ENCODE measurements at regions not wholly inside any gene's neighbourhood (a gene's known extent, or its start where the extent isn't known, plus 50 kb on each side); places are given as distances from the start of the nearest gene placed in this dataset.
"Not testable (repeated sequence)": the region's sequence is repeated elsewhere in the genome, so short reads cannot be mapped to it uniquely, and the experiment has no call there.

GRCh38 chr2:4053769-4054493 is 350.6 kb downstream of the DCDC2C start:
- DNase-seq: no peak

GRCh38 chr2:4066217-4066616 is 362.8 kb downstream of the DCDC2C start:
- DNase-seq: no peak

- no peak for DNase-seq
These were observed 369.7 kb downstream of the DCDC2C start for GRCh38 chr2:4073026-4073569.

DNA sequence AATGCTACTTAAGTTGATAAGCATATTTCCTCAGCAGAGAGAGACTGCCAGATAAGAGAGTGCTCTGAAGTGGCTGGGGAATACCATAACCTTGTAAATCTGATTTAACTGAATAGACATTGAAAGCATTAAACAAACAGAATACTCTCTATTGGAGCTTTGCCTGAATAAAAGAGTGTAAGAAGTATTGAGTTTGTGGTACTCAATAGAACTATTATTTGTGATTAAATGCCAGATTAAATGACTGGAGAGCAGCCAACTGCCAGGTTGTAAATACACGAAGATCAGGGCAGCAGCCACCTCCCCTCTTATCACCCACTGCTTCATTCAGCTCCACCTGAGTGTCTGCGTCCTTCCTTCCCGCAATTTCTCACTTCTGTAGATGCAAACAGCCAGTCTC is 373.6 kb downstream of the DCDC2C start:
- DNase-seq: no peak

DNA sequence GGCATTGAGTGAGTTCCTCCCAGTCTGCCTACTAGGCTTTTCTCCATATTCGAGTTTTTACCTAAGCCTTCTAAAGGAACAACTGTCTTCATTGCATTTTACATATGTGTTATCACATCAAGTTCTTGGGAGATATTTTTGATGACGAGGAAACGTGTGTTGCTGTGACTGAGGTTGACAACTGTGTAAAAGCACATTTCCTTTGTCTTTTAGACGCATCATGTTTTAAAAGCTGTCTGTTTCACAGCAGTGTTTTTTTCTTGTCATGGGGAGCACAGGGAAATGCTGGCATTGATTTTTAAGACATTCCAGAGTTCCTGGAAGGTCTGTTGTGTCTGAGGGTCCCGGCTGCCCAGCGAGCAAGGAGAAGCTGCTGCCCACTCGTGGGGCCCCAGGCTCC is 381.8 kb downstream of the DCDC2C start:
- DNase-seq: no peak

GRCh38 chr2:4090668-4091630 is 387.6 kb downstream of the DCDC2C start:
- no peak for DNase-seq

GRCh38 chr2:4091869-4092268 is 388.5 kb downstream of the DCDC2C start:
- no peak for DNase-seq

GRCh38 chr2:4094743-4095142 is 391.4 kb downstream of the DCDC2C start:
- DNase-seq: no peak

DNA sequence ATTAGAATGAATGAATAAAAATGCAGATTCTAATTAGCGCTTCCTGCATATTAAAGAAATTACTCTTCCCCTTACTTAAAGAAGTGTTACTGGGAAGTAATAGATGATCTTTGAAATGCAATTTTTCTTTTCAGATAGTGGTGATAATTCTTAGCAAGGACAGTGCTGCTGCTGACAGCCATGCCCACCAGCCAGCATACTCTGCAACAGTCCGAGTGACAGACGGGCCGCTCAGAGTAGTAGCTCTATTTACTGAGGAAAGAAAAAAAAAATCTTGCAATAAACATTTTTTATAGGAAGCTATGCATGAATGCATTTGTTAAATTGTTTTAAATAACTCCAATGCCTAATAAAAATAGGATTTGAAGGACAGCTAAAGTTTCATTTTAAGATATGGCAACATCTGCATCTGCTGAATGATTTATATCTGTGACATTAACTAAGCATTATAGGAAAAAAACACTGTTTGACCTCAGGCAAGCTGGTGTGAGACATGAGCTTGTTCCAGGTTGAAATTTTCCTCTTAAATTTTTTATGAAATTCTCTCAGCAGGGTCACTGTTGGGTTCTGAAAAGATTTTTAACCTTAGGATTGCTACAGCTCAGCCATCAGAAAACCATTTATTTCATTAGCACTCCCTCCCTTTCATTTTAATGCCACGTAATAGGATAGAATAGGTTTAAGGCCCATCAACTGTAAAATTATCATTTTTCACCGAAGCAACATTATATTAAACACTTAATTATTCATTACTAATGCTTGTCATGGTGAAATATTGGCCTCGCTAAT is 393.8 kb downstream of the DCDC2C start:
- DNase-seq: no peak

DNA sequence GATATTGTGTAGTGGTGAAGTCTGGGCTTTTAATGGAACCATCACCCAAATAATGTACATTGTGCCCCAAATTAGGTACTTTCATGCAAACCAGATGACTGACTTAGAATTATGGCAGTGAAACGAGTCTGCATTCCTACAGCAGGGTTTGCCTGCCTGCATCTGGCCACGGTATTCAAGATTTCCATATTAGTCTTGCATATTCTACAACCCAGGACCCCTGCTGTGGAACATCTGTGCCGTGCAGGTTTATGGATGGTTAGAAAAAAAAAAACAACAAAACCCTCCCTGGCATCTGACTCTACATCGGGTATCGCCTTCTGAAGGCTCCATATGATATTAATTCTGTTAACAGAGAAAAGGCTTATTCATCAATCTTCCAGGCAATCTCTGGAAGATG is 394.8 kb downstream of the DCDC2C start:
- no peak for DNase-seq

- no peak for DNase-seq
These were observed 398.6 kb downstream of the DCDC2C start for GRCh38 chr2:4101936-4102335.

GRCh38 chr2:4107179-4107578 is 403.8 kb downstream of the DCDC2C start:
- DNase-seq: no peak

- no peak for DNase-seq
These were observed 406.9 kb downstream of the DCDC2C start for GRCh38 chr2:4110273-4110672.

DNA sequence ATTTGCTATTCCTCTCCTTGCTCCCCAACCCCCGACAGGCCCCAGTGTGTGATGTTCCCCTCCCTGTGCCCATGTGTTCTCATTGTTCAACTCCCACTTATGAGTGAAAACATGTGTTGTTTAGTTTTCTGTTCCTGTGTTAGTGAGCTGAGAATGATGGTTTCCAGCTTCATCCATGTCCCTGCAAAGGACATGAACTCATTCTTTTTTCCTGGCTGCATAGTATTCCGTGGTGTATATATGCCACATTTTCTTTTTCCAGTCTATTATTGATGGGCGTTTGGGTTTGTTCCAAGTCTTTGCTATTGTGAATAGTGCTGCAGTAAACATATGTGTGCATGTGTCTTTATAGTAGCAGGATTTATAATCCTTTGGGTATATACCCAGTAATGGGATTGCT is 412.1 kb downstream of the DCDC2C start:
- DNase-seq: not testable (repeated sequence)

- no peak for DNase-seq
These were observed 419.4 kb downstream of the DCDC2C start for GRCh38 chr2:4122726-4123125.

GRCh38 chr2:4130651-4131050 is 427.3 kb downstream of the DCDC2C start:
- no peak for DNase-seq

GRCh38 chr2:4134551-4135550 is 431.5 kb downstream of the DCDC2C start:
- DNase-seq: no peak

DNA sequence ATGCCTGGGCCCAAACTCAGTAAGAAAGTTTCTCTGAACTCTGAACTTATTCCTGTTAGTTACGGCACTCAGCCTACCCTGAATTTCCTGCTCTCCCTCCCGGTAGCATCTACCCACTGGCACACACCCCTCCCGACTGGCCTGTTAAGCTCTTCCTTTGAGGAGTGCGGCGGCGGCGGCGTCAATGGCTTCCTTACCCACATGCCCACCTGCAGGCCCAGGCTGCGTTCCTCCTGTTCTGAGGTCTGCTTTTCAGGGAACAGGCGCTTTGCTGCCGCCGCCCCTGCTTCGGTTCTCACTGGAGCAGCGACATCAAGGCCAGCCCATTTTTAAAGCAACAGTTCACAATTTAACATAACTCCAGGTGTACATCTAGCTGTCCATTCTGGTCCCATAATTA is 432.4 kb downstream of the DCDC2C start:
- no peak for DNase-seq

DNA sequence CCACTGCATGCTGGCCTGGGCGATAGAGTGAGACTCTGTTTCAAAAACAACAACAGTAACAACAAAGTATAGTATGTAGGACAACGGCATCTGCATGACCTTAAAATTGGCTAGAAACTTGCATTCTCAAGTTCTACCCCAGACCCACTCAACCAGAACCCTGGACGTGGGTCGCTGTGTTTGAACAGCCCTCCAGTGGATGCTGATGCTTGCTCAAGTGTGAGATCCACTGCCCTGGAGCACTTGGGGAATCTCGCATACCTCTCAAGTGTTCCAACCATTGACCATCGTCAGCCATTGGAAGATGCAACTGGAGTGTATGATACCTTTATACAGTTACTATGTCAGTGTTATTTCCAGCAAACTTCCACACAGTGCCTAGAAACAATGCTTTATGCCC is 435.9 kb downstream of the DCDC2C start:
- DNase-seq: no peak

DNA sequence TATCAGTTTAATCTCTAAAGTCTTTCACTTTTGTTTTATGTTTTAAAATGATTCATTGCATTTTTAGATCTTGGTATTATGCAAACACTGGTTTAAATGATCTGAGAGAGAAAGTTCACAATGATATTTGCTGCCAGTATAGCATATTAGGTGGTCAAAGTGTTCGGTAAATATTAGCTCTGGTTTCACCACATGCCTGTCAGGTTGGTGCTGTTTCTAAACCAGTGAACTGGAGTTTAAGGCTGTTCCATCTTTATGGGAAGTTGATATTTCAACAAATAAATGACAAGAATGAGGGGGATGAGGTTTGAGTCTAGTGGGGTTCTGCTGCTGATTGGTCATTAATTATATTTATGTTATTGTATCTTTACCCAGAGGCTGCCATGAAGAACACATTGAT is 436.4 kb downstream of the DCDC2C start:
- DNase-seq: no peak

- no peak for DNase-seq
These were observed 437.1 kb downstream of the DCDC2C start for GRCh38 chr2:4140281-4140970.
